SU-DHL-6 (cell line): ENCODE measurements at regions not wholly inside any gene's neighbourhood (a gene's known extent, or its start where the extent isn't known, plus 50 kb on each side); places are given as distances from the start of the nearest gene placed in this dataset.

Experiments
- H2AFZ ChIP-seq: fragments of 200-600 bp; sonication (generic); 2 replicates; pipeline ENCODE4 v1.6.1; 2014; ENCODE audit warnings: low read depth, mild to moderate bottlenecking, moderate library complexity, mixed read lengths, antibody characterized with exemption, low read length; ENCODE audit not compliant: severe bottlenecking
- H3F3A ChIP-seq: fragments of 200-600 bp; shearing (Covaris generic); 2 replicates; pipeline ENCODE4 v1.6.0; 2016; ENCODE audit warnings: antibody characterized with exemption, mild to moderate bottlenecking; ENCODE audit not compliant: insufficient read depth
- H3K27ac ChIP-seq: fragments of 200-600 bp; sonication (generic); 2 replicates; pipeline ENCODE4 v1.5.1; 2016; ENCODE audit warnings: low read depth, mild to moderate bottlenecking, low read length, moderate library complexity, mixed read lengths
- H3K27me3 ChIP-seq: fragments of 200-600 bp; sonication (generic), shearing (Covaris generic); 2 replicates; pipeline ENCODE4 v1.6.0; 2014; ENCODE audit warnings: mild to moderate bottlenecking, low read length
- H3K36me3 ChIP-seq: fragments of 200-600 bp; sonication (generic); 2 replicates; pipeline ENCODE4 v1.6.1; 2014; ENCODE audit warnings: mild to moderate bottlenecking, low read length, mixed read lengths
- H3K4me2 ChIP-seq: fragments of 300-600, 200-600 bp; shearing (Covaris generic), sonication (generic); 2 replicates; pipeline ENCODE4 v1.6.0; 2014; ENCODE audit warnings: low read length, low read depth, mild to moderate bottlenecking; ENCODE audit not compliant: poor library complexity, severe bottlenecking
- H3K4me3 ChIP-seq: fragments of 200-600 bp; sonication (generic); 2 replicates; pipeline ENCODE4 v1.5.1; 2014; ENCODE audit warnings: antibody characterized with exemption, low read length, mild to moderate bottlenecking, mixed read lengths; ENCODE audit not compliant: insufficient read depth, poor library complexity, severe bottlenecking
- H3K79me2 ChIP-seq: fragments of 200-600 bp; sonication (generic); 2 replicates; pipeline ENCODE4 v1.6.1; 2014; ENCODE audit warnings: mild to moderate bottlenecking, low read length, moderate library complexity; ENCODE audit not compliant: insufficient read depth
- H3K9ac ChIP-seq: fragments of 200-600 bp; sonication (generic); 2 replicates; pipeline ENCODE4 v1.7.0; 2014; ENCODE audit warnings: mild to moderate bottlenecking, low read length
- H3K9me2 ChIP-seq: fragments of 200-600 bp; sonication (generic); replicated peaks from 2 replicates; pipeline ENCODE4 v1.6.1; 2014; ENCODE audit warnings: low read length; ENCODE audit not compliant: insufficient read depth
- H3K9me3 ChIP-seq: fragments of 200-600 bp; sonication (generic); 2 replicates; pipeline ENCODE4 v1.6.1; 2014; ENCODE audit warnings: low read length, mixed read lengths; ENCODE audit not compliant: insufficient read depth
- H4K20me1 ChIP-seq: fragments of 200-600 bp; sonication (generic); 2 replicates; pipeline ENCODE4 v1.6.1; 2014; ENCODE audit warnings: low read depth, mild to moderate bottlenecking, antibody characterized with exemption, low read length, moderate library complexity, mixed read lengths
- CTCF ChIP-seq: fragments of 200-600 bp; sonication (generic); IDR thresholded peaks from one replicate; pipeline ENCODE4 v1.5.1; 2017; ENCODE audit warnings: antibody characterized with exemption, mild to moderate bottlenecking, low read length, moderate library complexity; ENCODE audit not compliant: insufficient read depth, poor library complexity, severe bottlenecking
- EZH2phosphoT487 ChIP-seq: fragments of 200-600 bp; sonication (generic), shearing (Covaris generic); conservative IDR thresholded peaks from 2 replicates; pipeline ENCODE4 v1.6.1; 2018; ENCODE audit warnings: mild to moderate bottlenecking, antibody characterized with exemption, low read length, moderate library complexity, mixed read lengths

- Histone ChIP-seq H3K9me3 (no peaks in the 10 kb centered on the region), H3F3A (no peaks in the 10 kb centered on the region), H3K27me3 (no peaks in the 10 kb centered on the region), H3K9ac (no peak overlapping the region), H3K4me2 (no peak overlapping the region), H3K36me3 (no peaks in the 10 kb centered on the region), H2AFZ (no peak overlapping the region), H3K27ac (no peak overlapping the region), H3K9me2 (no peaks in the 10 kb centered on the region), H3K79me2 (no peaks in the 10 kb centered on the region), H4K20me1 (no peaks in the 10 kb centered on the region), H3K4me3 (no peak overlapping the region)
- TF ChIP-seq CTCF (no peak), EZH2phosphoT487 (no peak)
These were observed 1174.9 kb upstream of the AUTS2 start for GRCh38 chr7:68423356-68423755.

GRCh38 chr7:68424658-68425297 lies 1173.5 kb upstream of the AUTS2 start:
- Histone ChIP-seq H3K79me2 (no peaks in the 10 kb centered on the region), H3K36me3 (no peaks in the 10 kb centered on the region), H2AFZ (no peak overlapping the region), H4K20me1 (no peaks in the 10 kb centered on the region), H3K4me3 (no peak overlapping the region), H3K4me2 (no peak overlapping the region), H3F3A (no peaks in the 10 kb centered on the region), H3K27ac (no peak overlapping the region), H3K9me3 (no peaks in the 10 kb centered on the region), H3K9ac (no peak overlapping the region), H3K9me2 (no peaks in the 10 kb centered on the region), H3K27me3 (no peaks in the 10 kb centered on the region)
- no peak for TF ChIP-seq EZH2phosphoT487
- no peak for TF ChIP-seq CTCF

GRCh38 chr7:68425377-68425776 lies 1172.9 kb upstream of the AUTS2 start:
- Histone ChIP-seq H2AFZ (no peak overlapping the region), H3K79me2 (no peaks in the 10 kb centered on the region), H3K9me3 (no peaks in the 10 kb centered on the region), H3F3A (no peaks in the 10 kb centered on the region), H3K27ac (no peak overlapping the region), H3K36me3 (no peaks in the 10 kb centered on the region), H3K27me3 (no peaks in the 10 kb centered on the region), H3K9ac (no peak overlapping the region), H3K4me2 (no peak overlapping the region), H4K20me1 (no peaks in the 10 kb centered on the region), H3K9me2 (no peaks in the 10 kb centered on the region), H3K4me3 (no peak overlapping the region)
- TF ChIP-seq CTCF = no peak
- TF ChIP-seq EZH2phosphoT487 = no peak
